Prostate gland (tissue), 2 donors: ENCODE measurements at regions not wholly inside any gene's neighbourhood (a gene's known extent, or its start where the extent isn't known, plus 50 kb on each side); places are given as distances from the start of the nearest gene placed in this dataset.

Experiments
- DNase-seq: peaks from one replicate; pipeline ENCODE4 v3.0.0-alpha.2; 2019; ENCODE audit warnings: low spot score
- H3K27ac ChIP-seq, 2 donors: fragments of 200-600 bp; sonication (generic); 2 replicates each; pipeline ENCODE4 v1.5.1; 2017 to 2019
- H3K27me3 ChIP-seq: fragments of 200-600 bp; sonication (generic); replicated peaks from 2 replicates; pipeline ENCODE4 v1.5.1; 2019; ENCODE audit not compliant: insufficient read depth
- H3K36me3 ChIP-seq, 2 donors: fragments of 200-600 bp; sonication (generic); 1 replicate in 1 of 2; 2 replicates in 1 of 2; pipeline versions ENCODE4 v1.5.1 to v1.8.1; 2017 to 2019
- H3K4me1 ChIP-seq: fragments of 200-600 bp; sonication (generic); replicated peaks from 2 replicates; pipeline ENCODE4 v1.5.1; 2019
- H3K4me3 ChIP-seq, 2 donors: fragments of 200-600 bp; sonication (generic); 2 replicates each; pipeline ENCODE4 v1.5.1; 2017 to 2019
- H3K9me3 ChIP-seq: fragments of 200-600 bp; sonication (generic); 2 replicates; pipeline ENCODE4 v1.5.1; 2017
- POLR2A ChIP-seq: fragments of 450-650 bp; IDR thresholded peaks from one replicate; pipeline ENCODE4 v1.6.1; 2016; ENCODE audit warnings: antibody characterized with exemption, mild to moderate bottlenecking
- POLR2AphosphoS5 ChIP-seq: sonication (generic); formaldehyde crosslinking; IDR thresholded peaks from one replicate; pipeline ENCODE4 v1.6.1; 2017; ENCODE audit warnings: antibody characterized with exemption
- WGBS: methylation state at CpG from one replicate; pipeline ENCODE4 v1.1.5; 2018; 5-methylcytosine and 5-hydroxymethylcytosine counted together
- intact Hi-C: fragments of 100-400 bp; cut with DNase I; formaldehyde crosslinking; loops from one replicate; pipeline ENCODE4 v1.14.2; 2022
- TF ChIP-seq, protein P1 (sequence below), 4 experiments: fragments of 200-600 bp in 2 of 4; fragments of 450-650 bp in 2 of 4; sonication (generic) in 2 of 4; IDR thresholded peaks; 1 replicate in 3 of 4; 2 replicates in 1 of 4; pipeline ENCODE4 v1.5.1; 2016 to 2019; ENCODE audit warnings: antibody characterized with exemption in 4 of 4, mild to moderate bottlenecking in 2 of 4, moderate library complexity in 2 of 4

DNA sequence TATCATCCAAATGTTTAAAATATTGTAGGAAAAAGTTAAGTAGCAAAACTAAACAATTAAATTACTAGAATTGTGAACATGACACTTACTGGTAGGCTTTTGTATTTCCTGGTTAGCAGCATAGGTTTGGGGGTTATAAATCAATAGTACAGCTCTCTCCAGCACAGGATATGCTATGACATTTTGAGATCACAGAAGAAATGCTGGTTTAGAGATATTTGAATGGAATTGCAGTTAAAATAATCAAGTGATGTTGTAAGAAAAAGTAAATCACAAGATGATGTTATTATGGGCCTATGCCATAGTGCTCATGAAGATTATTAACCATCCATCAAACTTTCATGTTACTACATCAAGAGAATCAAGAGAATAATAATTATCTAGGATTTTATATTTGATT is 1079.9 kb upstream of the SLIT2 start:
- no peak overlapping the region for H3K4me3 ChIP-seq
- DNase-seq, result no peak
- no peaks in the 10 kb centered on the region for H3K4me1 ChIP-seq
- intact Hi-C loops, result no loop called here
- H3K27ac ChIP-seq, result no peak overlapping the region
- no peaks in the 10 kb centered on the region for H3K36me3 ChIP-seq
- TF ChIP-seq POLR2A (no peak), POLR2AphosphoS5 (no peak)
- TF ChIP-seq, protein P1, sequence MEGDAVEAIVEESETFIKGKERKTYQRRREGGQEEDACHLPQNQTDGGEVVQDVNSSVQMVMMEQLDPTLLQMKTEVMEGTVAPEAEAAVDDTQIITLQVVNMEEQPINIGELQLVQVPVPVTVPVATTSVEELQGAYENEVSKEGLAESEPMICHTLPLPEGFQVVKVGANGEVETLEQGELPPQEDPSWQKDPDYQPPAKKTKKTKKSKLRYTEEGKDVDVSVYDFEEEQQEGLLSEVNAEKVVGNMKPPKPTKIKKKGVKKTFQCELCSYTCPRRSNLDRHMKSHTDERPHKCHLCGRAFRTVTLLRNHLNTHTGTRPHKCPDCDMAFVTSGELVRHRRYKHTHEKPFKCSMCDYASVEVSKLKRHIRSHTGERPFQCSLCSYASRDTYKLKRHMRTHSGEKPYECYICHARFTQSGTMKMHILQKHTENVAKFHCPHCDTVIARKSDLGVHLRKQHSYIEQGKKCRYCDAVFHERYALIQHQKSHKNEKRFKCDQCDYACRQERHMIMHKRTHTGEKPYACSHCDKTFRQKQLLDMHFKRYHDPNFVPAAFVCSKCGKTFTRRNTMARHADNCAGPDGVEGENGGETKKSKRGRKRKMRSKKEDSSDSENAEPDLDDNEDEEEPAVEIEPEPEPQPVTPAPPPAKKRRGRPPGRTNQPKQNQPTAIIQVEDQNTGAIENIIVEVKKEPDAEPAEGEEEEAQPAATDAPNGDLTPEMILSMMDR (IDR thresholded peaks at IDR 0.05), result no peak
- H3K9me3 ChIP-seq, result no peaks in the 10 kb centered on the region
- no peaks in the 10 kb centered on the region for H3K27me3 ChIP-seq

DNA sequence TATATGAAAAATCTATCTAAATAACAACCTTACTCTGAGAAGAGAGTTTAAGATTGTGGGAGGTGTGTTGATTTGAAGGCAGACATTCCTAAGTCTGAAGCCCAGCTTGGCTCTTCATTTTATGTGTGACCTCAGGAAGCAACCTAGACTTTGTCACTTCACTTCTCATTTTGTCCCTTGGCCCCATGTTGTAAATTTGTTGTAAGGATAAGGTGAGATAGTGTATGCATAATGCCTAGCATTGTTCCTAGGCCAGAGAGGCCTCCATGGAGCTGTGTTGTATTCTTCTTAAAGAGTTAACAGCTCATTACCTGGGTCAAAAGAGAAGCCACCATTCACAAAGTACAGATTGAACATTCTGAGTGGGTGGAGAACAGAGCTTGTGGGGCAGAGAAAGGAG is 1084.4 kb upstream of the SLIT2 start:
- H3K4me1 ChIP-seq, result no peaks in the 10 kb centered on the region
- no peaks in the 10 kb centered on the region for H3K27me3 ChIP-seq
- H3K9me3 ChIP-seq, result no peaks in the 10 kb centered on the region
- H3K27ac ChIP-seq, result no peak overlapping the region
- no peak for DNase-seq
- intact Hi-C loops, result no loop called here
- TF ChIP-seq POLR2AphosphoS5 (no peak), POLR2A (no peak)
- TF ChIP-seq, protein P1 (IDR thresholded peaks at IDR 0.05), result no peak
- no peak overlapping the region for H3K4me3 ChIP-seq
- no peaks in the 10 kb centered on the region for H3K36me3 ChIP-seq

DNA sequence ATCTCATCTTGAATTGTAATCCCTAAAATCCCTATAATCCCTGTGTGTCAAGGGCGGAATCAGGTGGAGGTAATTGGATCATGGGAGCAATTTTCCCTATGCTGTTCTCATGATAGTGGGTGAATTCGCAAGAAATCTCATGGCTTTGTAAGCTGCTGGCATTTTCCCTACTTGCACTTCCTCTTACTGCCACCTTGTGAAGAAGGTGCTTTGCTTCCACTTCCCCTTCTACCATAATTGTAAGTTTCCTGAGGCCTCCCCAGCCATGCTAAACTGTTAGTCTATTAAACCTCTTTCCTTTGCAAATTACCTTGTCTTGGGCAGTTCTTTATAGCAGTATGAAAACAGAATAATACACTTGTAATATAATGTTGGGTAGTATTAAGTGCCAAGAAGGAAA is 1087.4 kb upstream of the SLIT2 start:
- no peaks in the 10 kb centered on the region for H3K9me3 ChIP-seq
- H3K36me3 ChIP-seq, result no peaks in the 10 kb centered on the region
- intact Hi-C loops, result no loop called here
- no peak overlapping the region for H3K27ac ChIP-seq
- no peak for DNase-seq
- H3K4me3 ChIP-seq, result no peak overlapping the region
- no peak for TF ChIP-seq POLR2A
- TF ChIP-seq POLR2AphosphoS5, result no peak
- TF ChIP-seq, protein P1 (IDR thresholded peaks at IDR 0.05), result no peak
- 94% methylated on average over 2 of the region's 2 CpGs for WGBS
- no peaks in the 10 kb centered on the region for H3K4me1 ChIP-seq
- no peaks in the 10 kb centered on the region for H3K27me3 ChIP-seq

DNA sequence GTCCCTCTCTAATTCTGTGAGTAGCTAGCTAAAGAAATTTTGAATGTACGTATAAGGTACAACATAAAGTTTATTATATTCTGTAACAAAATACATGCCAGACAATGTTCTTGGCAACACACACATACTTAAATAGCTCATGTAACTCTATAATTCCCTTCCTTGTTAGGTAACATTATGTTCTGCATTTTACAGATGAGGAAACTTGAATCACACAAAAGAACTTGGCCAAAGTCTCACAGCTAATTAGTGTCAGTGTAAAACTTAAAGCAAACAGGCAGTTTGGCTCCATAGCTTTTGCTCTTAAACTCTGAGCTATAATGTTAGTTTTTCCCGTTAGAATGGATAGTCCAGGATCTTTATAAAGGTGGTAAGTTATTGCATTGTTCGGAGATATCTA is 1091.8 kb upstream of the SLIT2 start:
- H3K27ac ChIP-seq, result no peak overlapping the region
- no peaks in the 10 kb centered on the region for H3K9me3 ChIP-seq
- intact Hi-C loops, result no loop called here
- H3K36me3 ChIP-seq, result no peaks in the 10 kb centered on the region
- 56% methylated on average over 3 of the region's 3 CpGs for WGBS
- no peaks in the 10 kb centered on the region for H3K4me1 ChIP-seq
- no peak overlapping the region for H3K4me3 ChIP-seq
- no peaks in the 10 kb centered on the region for H3K27me3 ChIP-seq
- TF ChIP-seq, protein P1 (IDR thresholded peaks at IDR 0.05), result no peak
- TF ChIP-seq POLR2AphosphoS5, result no peak
- TF ChIP-seq POLR2A, result no peak
- DNase-seq, result no peak

DNA sequence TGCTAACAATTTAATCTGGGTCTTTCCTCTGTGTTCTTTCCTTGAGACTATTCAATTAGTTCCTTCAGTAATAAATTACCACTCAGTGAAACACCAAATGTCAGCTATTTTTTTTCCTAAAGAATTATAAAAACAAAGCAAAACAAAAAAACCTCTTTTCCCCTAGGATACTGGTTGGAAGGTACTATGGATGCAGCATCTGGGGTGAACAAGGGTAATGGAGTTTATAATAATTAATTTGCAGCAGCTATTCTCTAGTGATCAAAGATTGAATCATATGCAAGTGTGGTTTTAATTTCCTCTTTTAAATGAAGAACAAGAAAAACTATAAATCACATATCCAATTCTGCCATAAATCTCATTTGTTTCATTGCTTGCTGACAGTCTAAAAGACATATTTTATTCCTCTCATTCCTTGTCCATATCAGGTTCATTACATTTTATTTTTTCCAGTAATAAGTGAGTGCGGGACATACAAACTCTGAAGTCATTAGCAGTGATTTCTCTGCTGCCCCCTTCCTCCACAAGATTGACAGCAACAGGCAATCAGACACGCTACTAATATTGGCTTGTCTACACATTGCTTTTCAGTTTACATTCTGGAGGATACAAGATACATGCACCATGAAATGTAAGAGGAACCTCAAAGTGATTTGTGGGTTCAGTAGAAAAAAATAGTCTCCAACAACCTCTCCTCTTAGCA is 1093.4 kb upstream of the SLIT2 start:
- TF ChIP-seq POLR2A (no peak), POLR2AphosphoS5 (no peak)
- TF ChIP-seq, protein P1 (IDR thresholded peaks at IDR 0.05), result no peak
- H3K9me3 ChIP-seq, result no peaks in the 10 kb centered on the region
- H3K27me3 ChIP-seq, result no peaks in the 10 kb centered on the region
- intact Hi-C loops, result no loop called here
- H3K4me1 ChIP-seq, result no peaks in the 10 kb centered on the region
- 74% methylated on average over 2 of the region's 2 CpGs for WGBS
- no peaks in the 10 kb centered on the region for H3K36me3 ChIP-seq
- H3K4me3 ChIP-seq, result no peak overlapping the region
- DNase-seq, result no peak
- no peak overlapping the region for H3K27ac ChIP-seq
